ENCODE measurements at regions not wholly inside any gene's neighbourhood (a gene's known extent, or its start where the extent isn't known, plus 50 kb on each side); places are given as distances from the start of the nearest gene placed in this dataset.

DNA sequence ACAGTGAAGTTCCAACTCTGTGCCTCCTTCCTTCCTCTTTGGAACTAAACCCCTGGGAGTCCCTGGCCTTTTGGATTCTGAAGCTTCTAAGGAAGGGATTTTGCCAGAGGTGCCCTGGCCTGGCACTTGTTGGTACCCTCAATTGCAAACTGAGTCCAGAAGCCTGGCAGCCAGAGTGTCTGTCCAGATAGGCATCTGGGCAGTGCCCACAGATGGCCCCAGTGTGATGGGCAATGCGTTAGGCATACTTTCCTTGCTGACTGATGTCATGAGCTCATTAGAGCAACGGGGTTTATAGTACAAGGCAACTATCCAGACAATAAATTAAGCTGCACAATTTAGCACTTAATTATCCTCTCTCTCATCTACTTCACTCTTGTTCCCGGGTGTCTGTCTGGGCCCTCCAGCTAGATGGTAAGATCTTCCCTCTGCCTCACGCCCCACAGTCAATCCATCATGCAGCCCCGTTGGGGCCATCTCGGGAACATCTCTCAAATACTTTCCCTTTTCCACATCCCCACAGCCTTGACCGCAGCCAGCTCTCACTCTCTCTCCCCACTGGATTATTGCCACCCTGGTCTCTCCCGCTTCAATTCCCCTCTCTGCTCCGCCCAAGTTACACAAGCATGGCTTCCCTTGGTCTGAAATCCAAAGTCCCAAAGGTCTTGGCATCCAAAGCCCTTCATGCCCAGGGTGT is 157.5 kb upstream of the SMIM23 start (continued):
- TF ChIP-seq, protein P1, sequence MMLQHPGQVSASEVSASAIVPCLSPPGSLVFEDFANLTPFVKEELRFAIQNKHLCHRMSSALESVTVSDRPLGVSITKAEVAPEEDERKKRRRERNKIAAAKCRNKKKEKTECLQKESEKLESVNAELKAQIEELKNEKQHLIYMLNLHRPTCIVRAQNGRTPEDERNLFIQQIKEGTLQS (IDR thresholded peaks at IDR 0.05; ENCODE audit: insufficient read depth, low read depth, low read length): no peak
- no peak for TF ChIP-seq SIRT6 (IDR thresholded peaks at IDR 0.05; ENCODE audit: low read length)

All from H1 (cell line).